Thoracic aorta (tissue), 2 donors: ENCODE measurements at regions not wholly inside any gene's neighbourhood (a gene's known extent, or its start where the extent isn't known, plus 50 kb on each side); places are given as distances from the start of the nearest gene placed in this dataset.
A peak's percentile ranks its signal among the peaks of the same experiment; 100 is the strongest.

ENCODE experiments used
- ATAC-seq: fragments of 150-250 bp; one replicate; pipeline ENCODE4 v1.8.0; 2017; ENCODE audit warnings: low read depth; ENCODE audit not compliant: insufficient number of reproducible peaks, low FRiP score
- DNase-seq: peaks from one replicate; pipeline ENCODE4 v3.0.0-alpha.2; 2020; ENCODE audit warnings: low spot score
- H3K27ac ChIP-seq, 2 donors: fragments of 200-600 bp; sonication (generic); 1 replicate in 1 of 2; 2 replicates in 1 of 2; pipeline ENCODE4 v1.5.1; 2016; ENCODE audit warnings: mild to moderate bottlenecking in 2 of 2, moderate library complexity in 2 of 2
- H3K27me3 ChIP-seq: fragments of 200-600 bp; sonication (generic); replicated peaks from 2 replicates; pipeline ENCODE4 v1.6.0; 2016; ENCODE audit warnings: mild to moderate bottlenecking; ENCODE audit not compliant: insufficient read depth
- H3K36me3 ChIP-seq: fragments of 200-600 bp; sonication (generic); one replicate; pipeline ENCODE4 v1.5.1; 2016
- H3K4me1 ChIP-seq, 2 donors: fragments of 200-600 bp; sonication (generic); 1 replicate in 1 of 2; 2 replicates in 1 of 2; pipeline versions ENCODE4 v1.5.1 to v1.6.0; 2016; ENCODE audit warnings: low read depth in 2 of 2, mild to moderate bottlenecking in 1 of 2; ENCODE audit not compliant: control insufficient read depth in 1 of 2
- H3K4me3 ChIP-seq: fragments of 200-600 bp; sonication (generic); 2 replicates; pipeline ENCODE4 v1.5.1; 2016; ENCODE audit warnings: mild to moderate bottlenecking
- H3K9me3 ChIP-seq: fragments of 200-600 bp; sonication (generic); 2 replicates; pipeline ENCODE4 v1.5.1; 2016
- TF ChIP-seq, protein P1 (sequence below): fragments of 200-600 bp; sonication (generic); IDR thresholded peaks from one replicate; pipeline ENCODE4 v1.5.1; 2019; ENCODE audit warnings: antibody characterized with exemption

DNA sequence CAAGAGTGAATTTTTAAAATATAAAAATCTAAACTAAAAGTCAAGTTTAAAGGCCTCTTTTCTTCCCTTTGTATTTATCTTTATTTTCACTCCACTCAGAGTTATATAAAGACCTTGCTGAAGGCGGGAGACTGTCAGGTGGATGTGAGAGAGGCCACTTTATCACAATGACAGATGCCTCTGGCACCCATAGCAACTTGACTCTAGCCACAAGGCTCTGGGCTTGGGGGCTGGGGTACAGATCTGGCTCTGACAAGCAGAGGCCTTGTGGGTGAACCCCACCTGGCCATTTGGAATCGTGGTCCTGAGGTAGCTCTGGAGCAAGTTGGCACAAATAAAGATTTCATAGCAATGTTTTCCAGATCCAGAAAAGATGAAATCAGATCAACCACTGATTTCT, 417.2 kb downstream of the RFPL4B start:
- Histone ChIP-seq H3K4me1 (no peaks in the 10 kb centered on the region), H3K27ac (no peak overlapping the region), H3K4me3 (no peak overlapping the region), H3K36me3 (no peaks in the 10 kb centered on the region), H3K27me3 (no peaks in the 10 kb centered on the region), H3K9me3 (no peaks in the 10 kb centered on the region)
- no peak for DNase-seq
- ATAC-seq = no peak
- TF ChIP-seq, protein P1, sequence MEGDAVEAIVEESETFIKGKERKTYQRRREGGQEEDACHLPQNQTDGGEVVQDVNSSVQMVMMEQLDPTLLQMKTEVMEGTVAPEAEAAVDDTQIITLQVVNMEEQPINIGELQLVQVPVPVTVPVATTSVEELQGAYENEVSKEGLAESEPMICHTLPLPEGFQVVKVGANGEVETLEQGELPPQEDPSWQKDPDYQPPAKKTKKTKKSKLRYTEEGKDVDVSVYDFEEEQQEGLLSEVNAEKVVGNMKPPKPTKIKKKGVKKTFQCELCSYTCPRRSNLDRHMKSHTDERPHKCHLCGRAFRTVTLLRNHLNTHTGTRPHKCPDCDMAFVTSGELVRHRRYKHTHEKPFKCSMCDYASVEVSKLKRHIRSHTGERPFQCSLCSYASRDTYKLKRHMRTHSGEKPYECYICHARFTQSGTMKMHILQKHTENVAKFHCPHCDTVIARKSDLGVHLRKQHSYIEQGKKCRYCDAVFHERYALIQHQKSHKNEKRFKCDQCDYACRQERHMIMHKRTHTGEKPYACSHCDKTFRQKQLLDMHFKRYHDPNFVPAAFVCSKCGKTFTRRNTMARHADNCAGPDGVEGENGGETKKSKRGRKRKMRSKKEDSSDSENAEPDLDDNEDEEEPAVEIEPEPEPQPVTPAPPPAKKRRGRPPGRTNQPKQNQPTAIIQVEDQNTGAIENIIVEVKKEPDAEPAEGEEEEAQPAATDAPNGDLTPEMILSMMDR = no peak

DNA sequence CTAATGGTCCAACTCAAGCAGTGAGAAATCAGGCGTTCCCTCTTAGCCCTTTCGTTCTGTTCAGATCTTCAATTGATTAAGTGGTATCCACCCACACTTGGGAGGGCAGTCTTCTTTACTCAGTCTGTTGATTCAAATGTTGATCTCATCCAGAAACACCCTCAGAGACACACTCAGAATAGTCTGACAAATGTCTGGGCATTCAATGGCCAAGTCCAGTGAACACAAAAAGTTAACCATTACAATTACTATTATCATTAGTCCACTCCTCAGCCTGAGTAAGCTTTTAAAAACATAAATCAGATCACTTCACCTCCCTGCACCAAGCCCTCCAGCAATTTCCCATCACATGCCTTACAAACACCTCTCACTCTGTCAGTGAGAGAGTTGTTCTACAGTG, 423.2 kb downstream of the RFPL4B start:
- Histone ChIP-seq H3K36me3 (no peaks in the 10 kb centered on the region), H3K9me3 (no peaks in the 10 kb centered on the region), H3K4me3 (no peak overlapping the region), H3K27ac (no peak overlapping the region), H3K27me3 (no peaks in the 10 kb centered on the region), H3K4me1 (no peaks in the 10 kb centered on the region)
- ATAC-seq = no peak
- TF ChIP-seq, protein P1 = no peak
- DNase-seq = no peak

DNA sequence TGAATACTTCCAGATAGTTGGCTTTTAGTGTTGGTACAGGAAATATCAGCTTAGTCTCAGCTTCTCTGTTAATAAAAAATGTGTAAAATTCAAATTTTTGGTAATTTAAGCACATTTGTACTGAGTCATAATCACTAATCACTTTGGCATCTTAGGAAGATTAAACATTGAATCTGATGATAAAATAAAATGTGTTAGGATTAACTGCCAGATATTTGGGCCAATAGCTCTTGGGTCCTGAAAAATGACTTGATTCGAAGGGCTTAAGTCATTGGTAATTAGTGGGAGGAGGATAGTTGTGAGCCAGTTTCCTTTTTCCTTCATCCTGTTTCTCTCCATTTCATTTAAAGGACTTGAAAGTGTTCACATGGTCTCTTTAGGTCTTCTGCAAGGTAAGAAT, 426.1 kb downstream of the RFPL4B start:
- DNase-seq (no peak), ATAC-seq (no peak)
- H3K36me3 ChIP-seq = no peaks in the 10 kb centered on the region
- H3K9me3 ChIP-seq = no peaks in the 10 kb centered on the region
- H3K4me3 ChIP-seq = no peak overlapping the region
- H3K27me3 ChIP-seq = no peaks in the 10 kb centered on the region
- H3K4me1 ChIP-seq = no peaks in the 10 kb centered on the region
- H3K27ac ChIP-seq = no peak overlapping the region
- TF ChIP-seq, protein P1 = no peak

DNA sequence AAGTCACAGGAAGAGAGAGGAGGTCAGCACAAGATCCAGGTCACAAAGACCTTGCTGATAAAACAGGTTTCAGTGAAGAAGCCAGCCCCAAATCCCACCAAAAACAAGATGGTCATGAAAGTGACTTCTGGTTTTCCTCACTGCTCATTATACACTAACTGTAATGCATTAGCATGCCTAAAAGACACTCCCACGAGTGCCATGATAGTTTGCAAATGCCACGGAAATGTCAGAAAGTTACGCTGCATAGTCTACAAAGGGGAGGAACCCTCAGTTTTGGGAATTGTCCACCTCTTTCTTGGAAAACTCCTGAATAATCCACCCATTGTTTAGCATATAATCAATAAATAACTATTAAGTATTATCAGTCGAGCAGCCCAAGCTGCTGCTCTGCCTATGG, 427.2 kb downstream of the RFPL4B start:
- Histone ChIP-seq H3K27ac (no peak overlapping the region), H3K36me3 (no peaks in the 10 kb centered on the region), H3K4me3 (no peak overlapping the region), H3K27me3 (no peaks in the 10 kb centered on the region), H3K9me3 (no peaks in the 10 kb centered on the region), H3K4me1 (no peaks in the 10 kb centered on the region)
- ATAC-seq (no peak), DNase-seq (no peak)
- TF ChIP-seq, protein P1 = no peak

DNA sequence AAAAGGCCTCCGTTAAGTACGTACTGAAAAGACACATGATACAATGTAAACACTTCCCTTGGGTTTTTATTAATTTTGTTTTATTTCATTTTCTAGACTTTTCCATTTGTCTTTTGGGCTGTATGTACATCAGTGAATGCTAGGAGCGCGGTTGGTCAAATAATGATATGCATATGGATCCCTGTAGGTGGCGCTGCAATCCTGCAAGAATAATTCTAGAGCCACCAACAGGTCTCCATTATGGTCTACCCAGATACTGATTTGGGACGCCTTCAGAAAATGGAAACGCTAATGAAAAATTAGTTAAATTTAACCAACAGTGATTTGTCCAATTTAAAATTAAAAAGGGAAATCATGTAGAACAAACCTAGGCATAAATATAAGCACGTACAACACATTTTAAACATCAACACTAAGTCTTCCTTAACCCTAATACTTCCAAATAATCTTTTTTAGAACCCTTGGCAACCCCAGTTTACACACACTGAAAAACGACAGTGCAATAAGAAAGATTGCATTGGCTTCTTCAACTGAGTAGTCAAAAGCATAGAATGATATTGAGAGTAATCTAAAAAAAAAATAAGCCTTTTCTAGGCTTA, 433.5 kb downstream of the RFPL4B start:
- Histone ChIP-seq H3K9me3 (no peaks in the 10 kb centered on the region), H3K27ac (no peak overlapping the region), H3K4me1 (no peaks in the 10 kb centered on the region), H3K27me3 (no peaks in the 10 kb centered on the region), H3K4me3 (no peak overlapping the region), H3K36me3 (no peaks in the 10 kb centered on the region)
- DNase-seq (no peak), ATAC-seq (peak; percentile 95)
- TF ChIP-seq, protein P1 = peak; percentile 78
